Heart left ventricle (tissue), 13 donors: ENCODE measurements at regions not wholly inside any gene's neighbourhood (a gene's known extent, or its start where the extent isn't known, plus 50 kb on each side); places are given as distances from the start of the nearest gene placed in this dataset.
"Not testable (repeated sequence)": the region's sequence is repeated elsewhere in the genome, so short reads cannot be mapped to it uniquely, and the experiment has no call there.

Source experiments
- CTCF ChIP-seq, 12 donors: fragments of 200-600 bp; sonication (generic) in 4 of 12; IDR thresholded peaks; one replicate each; pipeline versions ENCODE4 v1.5.0 to v1.8.0; 2018 to 2022; ENCODE audit warnings: antibody characterized with exemption in 12 of 12, mild to moderate bottlenecking in 5 of 12
- POLR2A ChIP-seq, 2 donors: fragments of 450-650 bp; IDR thresholded peaks; one replicate each; pipeline ENCODE4 v1.6.1; 2017; ENCODE audit warnings: antibody characterized with exemption in 2 of 2, mild to moderate bottlenecking in 2 of 2, moderate library complexity in 2 of 2
- donor health status: ischemic (EF 13 %, LVEDD 7.1; RV severe dilation, severe dysfunction).
- donor health status: DM: no; HTN: yes; CAD: no.
- donor health status: DM: no; HTN: no; CAD: no.
- donor health status: ischemic (EF 25% LVEDD 6.9; RV normal size, moderate dysfunction).
- donor health status: ischemic (EF 25% LVEDD 5.7; RV mildly dilated, moderate dysfunction).
- donor health status: ischemic (EF 35%, LVEDD 5.7; RV mildly dilated, moderate dysfunction).
- donor health status: nonischemic (EF 11% LVEDD 7.7; RV severe dilation, severe dysfunction).
- donor health status: DM: yes; HTN: yes; CAD: no.
- donor health status: PGD.
- donor health status: ischemic (EF 29% LVEDD 5.4; RV normal size, mild dysfunction).
- donor health status: nonischemic (EF 23%, LVEDD 6.1; RV moderate dilation, normal function).

GRCh38 chr4:31202054-31202453 is 481.9 kb downstream of the PCDH7 start:
- TF ChIP-seq POLR2A, CTCF (IDR thresholded peaks at IDR 0.05): not testable (repeated sequence)
